HEK293T (cell line): ENCODE measurements at regions not wholly inside any gene's neighbourhood (a gene's known extent, or its start where the extent isn't known, plus 50 kb on each side); places are given as distances from the start of the nearest gene placed in this dataset.

Experiments
- ARNT ChIP-seq: fragments of 450-650 bp; IDR thresholded peaks from 2 replicates; pipeline ENCODE4 v1.6.1; 2017; ENCODE audit warnings: mild to moderate bottlenecking
- BHLHE40 ChIP-seq: fragments of 450-650 bp; IDR thresholded peaks from 2 replicates; pipeline ENCODE4 v1.6.1; 2016; ENCODE audit warnings: mild to moderate bottlenecking, moderate library complexity, borderline replicate concordance
- CTBP1 ChIP-seq: fragments of 450-650 bp; IDR thresholded peaks from 2 replicates; pipeline ENCODE4 v1.6.1; 2016; ENCODE audit warnings: borderline replicate concordance
- ELF4 ChIP-seq: fragments of 450-650 bp; IDR thresholded peaks from 2 replicates; pipeline ENCODE4 v1.6.1; 2017; ENCODE audit warnings: antibody characterized with exemption
- FOXM1 ChIP-seq: fragments of 450-650 bp; IDR thresholded peaks from 2 replicates; pipeline ENCODE4 v1.6.1; 2017; ENCODE audit warnings: mild to moderate bottlenecking, borderline replicate concordance
- HDGF ChIP-seq: fragments of 450-650 bp; IDR thresholded peaks from 2 replicates; pipeline ENCODE4 v1.6.1; 2017; ENCODE audit warnings: antibody characterized with exemption, borderline replicate concordance
- LEF1 ChIP-seq: fragments of 450-650 bp; IDR thresholded peaks from 2 replicates; pipeline ENCODE4 v1.6.1; 2017; ENCODE audit warnings: mild to moderate bottlenecking, borderline replicate concordance
- NFRKB ChIP-seq: fragments of 450-650 bp; IDR thresholded peaks from 2 replicates; pipeline ENCODE4 v1.6.1; 2016; ENCODE audit warnings: mild to moderate bottlenecking, moderate library complexity
- SP1 ChIP-seq: fragments of 450-650 bp; IDR thresholded peaks from 2 replicates; pipeline ENCODE4 v1.6.1; 2017
- SUZ12 ChIP-seq: fragments of 450-650 bp; IDR thresholded peaks from 2 replicates; pipeline ENCODE4 v1.6.1; 2016; ENCODE audit warnings: mild to moderate bottlenecking
- TARDBP ChIP-seq: fragments of 450-650 bp; IDR thresholded peaks from 2 replicates; pipeline ENCODE4 v1.6.1; 2016
- TF ChIP-seq, protein P1 (sequence below): fragments of 450-650 bp; IDR thresholded peaks from 2 replicates; pipeline ENCODE4 v1.6.1; 2016

DNA sequence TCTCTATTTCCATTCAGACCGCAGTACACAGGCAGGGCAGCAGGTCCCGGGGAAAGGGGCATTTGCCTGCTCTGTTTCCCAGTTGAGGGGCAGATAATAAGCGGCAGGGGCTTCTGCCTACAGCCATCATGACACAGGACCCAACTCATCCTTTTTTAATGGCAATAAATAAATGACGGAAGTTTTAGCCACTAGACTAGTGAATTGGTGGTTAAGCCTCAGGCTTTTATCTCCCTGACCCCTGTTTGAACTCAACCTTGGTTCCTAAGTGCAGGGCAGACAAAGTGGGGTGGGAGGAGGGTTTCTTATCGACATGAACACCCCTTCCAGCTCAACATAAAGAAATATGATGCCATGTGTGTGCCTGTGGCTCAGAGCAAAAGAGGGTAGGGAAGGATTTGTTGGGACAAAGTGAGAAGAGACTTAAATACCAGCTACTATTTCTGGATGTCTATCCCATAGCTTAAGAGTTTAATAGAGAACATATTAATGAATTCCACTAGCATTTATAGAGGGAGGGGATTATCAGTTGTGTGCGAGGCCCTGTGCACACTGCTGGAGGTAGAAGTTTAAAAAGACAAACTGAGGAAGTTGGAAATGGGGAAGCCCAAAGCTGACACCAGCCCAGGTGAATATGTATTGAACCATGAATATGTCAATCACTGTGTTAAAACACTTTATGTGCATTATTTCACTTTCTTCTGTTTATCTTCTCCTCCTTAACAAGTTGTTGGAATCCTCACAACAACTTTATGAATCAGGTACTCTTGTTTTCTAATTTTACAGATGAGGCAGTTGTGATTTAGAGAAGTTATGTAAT, 939.4 kb downstream of the MCTP2 start:
- no peak for TF ChIP-seq SUZ12
- no peak for TF ChIP-seq TARDBP
- no peak for TF ChIP-seq LEF1
- TF ChIP-seq BHLHE40, result no peak
- no peak; the same call in 1 of the 2 replicates for TF ChIP-seq CTBP1
- no peak for TF ChIP-seq HDGF
- TF ChIP-seq ELF4, result no peak
- TF ChIP-seq, protein P1, sequence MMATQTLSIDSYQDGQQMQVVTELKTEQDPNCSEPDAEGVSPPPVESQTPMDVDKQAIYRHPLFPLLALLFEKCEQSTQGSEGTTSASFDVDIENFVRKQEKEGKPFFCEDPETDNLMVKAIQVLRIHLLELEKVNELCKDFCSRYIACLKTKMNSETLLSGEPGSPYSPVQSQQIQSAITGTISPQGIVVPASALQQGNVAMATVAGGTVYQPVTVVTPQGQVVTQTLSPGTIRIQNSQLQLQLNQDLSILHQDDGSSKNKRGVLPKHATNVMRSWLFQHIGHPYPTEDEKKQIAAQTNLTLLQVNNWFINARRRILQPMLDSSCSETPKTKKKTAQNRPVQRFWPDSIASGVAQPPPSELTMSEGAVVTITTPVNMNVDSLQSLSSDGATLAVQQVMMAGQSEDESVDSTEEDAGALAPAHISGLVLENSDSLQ, result peak; percentile 64
- no peak for TF ChIP-seq FOXM1
- TF ChIP-seq NFRKB, result no peak
- TF ChIP-seq SP1, result no peak
- TF ChIP-seq ARNT, result no peak
